ENCODE measurements at regions not wholly inside any gene's neighbourhood (a gene's known extent, or its start where the extent isn't known, plus 50 kb on each side); places are given as distances from the start of the nearest gene placed in this dataset.

DNA sequence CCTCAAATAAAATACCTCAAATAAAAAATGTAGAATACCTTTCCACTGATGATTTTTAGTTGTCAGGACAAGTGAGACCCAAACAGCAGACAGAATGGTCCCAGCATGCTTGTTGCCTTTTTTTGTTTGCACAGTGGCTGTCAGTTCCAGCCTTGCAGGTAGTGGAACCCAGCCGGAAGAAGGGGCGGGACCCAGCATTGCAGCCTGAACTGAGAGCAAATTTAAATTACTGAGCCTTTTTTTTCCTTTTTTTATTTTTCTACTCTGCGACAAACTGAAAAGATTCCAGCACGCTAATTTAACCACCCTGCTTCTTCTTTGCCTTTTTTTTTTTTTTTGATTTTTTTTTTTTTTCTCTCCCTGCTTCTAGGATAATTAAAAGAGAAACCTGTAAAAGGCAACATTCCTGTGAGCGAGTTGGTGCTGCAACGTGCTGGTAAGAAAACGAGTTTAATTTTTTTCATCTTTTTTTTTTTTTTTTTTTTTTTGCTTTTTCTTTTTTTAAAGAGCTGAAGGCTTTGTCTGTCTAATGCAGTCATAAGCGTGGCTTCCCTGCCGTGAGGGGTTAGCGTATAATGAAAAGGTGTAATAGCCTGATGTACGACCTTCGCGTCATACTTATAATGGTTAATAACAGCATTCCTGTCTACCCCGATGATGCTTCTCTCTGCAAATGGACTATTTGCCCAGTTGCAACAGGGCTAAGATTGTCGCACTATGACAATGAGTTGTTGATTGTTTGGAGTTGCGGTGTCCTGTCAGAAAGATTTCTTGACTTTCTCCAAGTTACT, 555.3 kb upstream of the CELF2 start:
- TF ChIP-seq TCF12 (IDR thresholded peaks at IDR 0.05; ENCODE audit: low read depth, low read length) (no peak), NR2F1 (conservative IDR thresholded peaks at IDR 0.05) (no peak), POLR2A (IDR thresholded peaks at IDR 0.05; ENCODE audit: low read depth, low read length) (no peak), RAD21 (IDR thresholded peaks at IDR 0.05; ENCODE audit: insufficient read depth, low read depth, low read length) (no peak)
